HCT116 (cell line): ENCODE measurements at regions not wholly inside any gene's neighbourhood (a gene's known extent, or its start where the extent isn't known, plus 50 kb on each side); places are given as distances from the start of the nearest gene placed in this dataset.

ENCODE experiments used
- ATAC-seq: fragments of 200-7000 bp; cut with Tn5 transposase; 2 replicates; pipeline ENCODE4 v1.9.1; 2020; ENCODE audit warnings: mild to moderate bottlenecking, moderate library complexity
- BruUV-seq: library from RNA; stranded (reverse); fragments of 400-500 nt; replicated peaks from 2 replicates; lab custom pipeline; 2021; lab: Mats Ljungman, UMichigan
- CTCF ChIA-PET: fragments of 300-600 bp; sonication (Branson Sonifier 250); formaldehyde crosslinking; loops from one replicate; lab custom pipeline; 2021; ENCODE audit warnings: antibody characterized with exemption; lab: Charles Lee
- POLR2A ChIA-PET: fragments of 300-600, 350-600 bp; sonication (Branson Sonifier 250); formaldehyde crosslinking; loops from one replicate; lab custom pipeline; 2021; ENCODE audit warnings: antibody characterized with exemption; lab: Charles Lee
- RAD21 ChIA-PET, 2 experiments: fragments of 300-600 bp; sonication (Branson Sonifier 250); formaldehyde crosslinking; loops; one replicate each; lab custom pipeline; 2023; ENCODE audit warnings: low total read pairs in 2 of 2; ENCODE audit not compliant: uncharacterized antibody in 2 of 2, unreplicated experiment in 2 of 2, low non-redundant PET in 1 of 2; lab: Charles Lee
- DNase-seq: peaks from one replicate; pipeline ENCODE4 v3.0.0-alpha.2; 2010; ENCODE audit warnings: low read depth, low spot score
- H2AFZ ChIP-seq: fragments of 200-600 bp; shearing (Covaris generic), sonication (generic); 2 replicates; pipeline ENCODE4 v1.6.1; 2017; ENCODE audit warnings: low read depth, mixed run types, mixed read lengths, antibody characterized with exemption, low read length; ENCODE audit not compliant: poor library complexity, severe bottlenecking
- H3K27ac ChIP-seq: 2 replicates; pipeline ENCODE4 v1.5.1; 2012; ENCODE audit warnings: low read depth, low read length
- H3K27me3 ChIP-seq: fragments of 200-600 bp; sonication (generic); 2 replicates; pipeline ENCODE4 v1.6.1; 2016; ENCODE audit warnings: mixed run types, low read length, mixed read lengths; ENCODE audit not compliant: insufficient read depth
- H3K36me3 ChIP-seq, 2 experiments: fragments of 200-500 bp in 1 of 2; fragments of 200-600 bp in 1 of 2; sonication (Bioruptor generic) in 1 of 2; sonication (generic) in 1 of 2; 2 replicates each; pipeline versions ENCODE4 v1.5.1 to v1.6.1; 2014 to 2016; ENCODE audit warnings: low read length in 2 of 2, inconsistent platforms in 1 of 2, mixed read lengths in 1 of 2, mixed run types in 1 of 2; ENCODE audit not compliant: insufficient read depth in 2 of 2, control insufficient read depth in 1 of 2
- H3K4me1 ChIP-seq, 2 experiments: fragments of 200-600 bp in 1 of 2; sonication (generic) in 1 of 2; 2 replicates each; pipeline versions ENCODE4 v1.5.1 to v1.6.1; 2012 to 2017; ENCODE audit warnings: low read length in 2 of 2, inconsistent platforms in 1 of 2, mild to moderate bottlenecking in 1 of 2, mixed read lengths in 1 of 2, mixed run types in 1 of 2, moderate library complexity in 1 of 2; ENCODE audit not compliant: insufficient read depth in 2 of 2, control insufficient read depth in 1 of 2
- H3K4me2 ChIP-seq: fragments of 200-600 bp; sonication (generic); 2 replicates; pipeline ENCODE4 v1.6.1; 2017; ENCODE audit warnings: mixed run types, low read length, mixed read lengths
- H3K4me3 ChIP-seq, 2 experiments: fragments of 200-600 bp in 1 of 2; sonication (generic) in 1 of 2; replicated peaks in 1 of 2; 2 replicates each; pipeline ENCODE4 v1.5.1; 2011 to 2016; ENCODE audit warnings: low read length in 2 of 2, control low read depth in 1 of 2, low read depth in 1 of 2, mild to moderate bottlenecking in 1 of 2, mixed read lengths in 1 of 2, mixed run types in 1 of 2
- H3K79me2 ChIP-seq: fragments of 200-600 bp; sonication (generic); 2 replicates; pipeline ENCODE4 v1.6.1; 2017; ENCODE audit warnings: mild to moderate bottlenecking, mixed run types, low read length, moderate library complexity, mixed read lengths; ENCODE audit not compliant: insufficient read depth
- H3K9ac ChIP-seq: fragments of 200-600 bp; sonication (generic); 2 replicates; pipeline ENCODE4 v1.6.1; 2016; ENCODE audit warnings: low read length, mixed read lengths
- H3K9me2 ChIP-seq: fragments of 200-600 bp; sonication (generic), shearing (Covaris generic); 2 replicates; pipeline ENCODE4 v1.6.1; 2017; ENCODE audit warnings: mixed run types, mild to moderate bottlenecking, moderate library complexity; ENCODE audit not compliant: insufficient read depth
- H3K9me3 ChIP-seq, 2 experiments: fragments of 200-500 bp in 1 of 2; fragments of 200-600 bp in 1 of 2; sonication (Bioruptor generic) in 1 of 2; sonication (generic) in 1 of 2; 2 replicates each; pipeline ENCODE4 v1.6.1; 2014 to 2017; ENCODE audit warnings: low read length in 2 of 2, mixed read lengths in 2 of 2, inconsistent platforms in 1 of 2, low read depth in 1 of 2, mild to moderate bottlenecking in 1 of 2, mixed run types in 1 of 2, moderate library complexity in 1 of 2; ENCODE audit not compliant: control insufficient read depth in 1 of 2, insufficient read depth in 1 of 2
- H4K20me1 ChIP-seq: fragments of 200-600 bp; sonication (generic), shearing (Covaris generic); 2 replicates; pipeline ENCODE4 v1.6.1; 2017; ENCODE audit warnings: mixed run types, mild to moderate bottlenecking, moderate library complexity; ENCODE audit not compliant: insufficient read depth
- CTCF ChIP-seq, 3 experiments: fragments of 200-600 bp in 1 of 3; sonication (generic) in 1 of 3; IDR thresholded peaks in 2 of 3; conservative IDR thresholded peaks in 1 of 3; 2 replicates each; pipeline ENCODE4 v1.5.1; 2012 to 2017; ENCODE audit warnings: low read depth in 2 of 3, low read length in 2 of 3, antibody characterized with exemption in 1 of 3, borderline replicate concordance in 1 of 3, control low read depth in 1 of 3, mild to moderate bottlenecking in 1 of 3, mixed read lengths in 1 of 3, mixed run types in 1 of 3, moderate library complexity in 1 of 3; ENCODE audit not compliant: insufficient read depth in 1 of 3
- ELF1 ChIP-seq: IDR thresholded peaks from 2 replicates; pipeline ENCODE4 v1.6.1; 2012; ENCODE audit warnings: low read depth, borderline replicate concordance
- EZH2 ChIP-seq: fragments of 200-600 bp; sonication (generic); IDR thresholded peaks from 2 replicates; pipeline ENCODE4 v1.6.1; 2017; ENCODE audit warnings: antibody characterized with exemption, mixed run types
- EZH2phosphoT487 ChIP-seq: fragments of 200-600 bp; IDR thresholded peaks from 2 replicates; pipeline ENCODE4 v1.6.1; 2018; ENCODE audit warnings: antibody characterized with exemption, borderline replicate concordance
- FOSL1 ChIP-seq: IDR thresholded peaks from 2 replicates; pipeline ENCODE4 v1.6.1; 2012; ENCODE audit warnings: low read depth
- JUND ChIP-seq: IDR thresholded peaks from 2 replicates; pipeline ENCODE4 v1.6.1; 2012
- POLR2A ChIP-seq: IDR thresholded peaks from 2 replicates; pipeline ENCODE4 v1.7.0; 2011; ENCODE audit warnings: borderline replicate concordance; ENCODE audit not compliant: insufficient read depth, insufficient read length; ENCODE audit errors: extremely low read depth
- SIN3A ChIP-seq: IDR thresholded peaks from 2 replicates; pipeline ENCODE4 v1.6.1; 2012; ENCODE audit warnings: low read depth
- SP1 ChIP-seq: IDR thresholded peaks from 2 replicates; pipeline ENCODE4 v1.6.1; 2012; ENCODE audit warnings: low read depth
- TCF7L2 ChIP-seq: IDR thresholded peaks from 2 replicates; pipeline ENCODE4 v1.7.0; 2011; ENCODE audit warnings: borderline replicate concordance, inconsistent platforms; ENCODE audit not compliant: insufficient read depth, insufficient read length; ENCODE audit errors: extremely low read depth
- ZNF274 ChIP-seq: fragments of 200-500 bp; sonication (Bioruptor generic); IDR thresholded peaks from 2 replicates; pipeline ENCODE4 v1.6.1; 2014; ENCODE audit warnings: mild to moderate bottlenecking, low read depth, low read length, inconsistent platforms
- intact Hi-C: fragments of 100-400 bp; cut with micrococcal nuclease; formaldehyde crosslinking; loops from 2 replicates; pipeline ENCODE4 v1.10.0; 2022
- TF ChIP-seq, protein P1 (sequence below): IDR thresholded peaks from 2 replicates; pipeline ENCODE4 v1.6.1; 2012; ENCODE audit warnings: low read depth
- TF ChIP-seq, protein P2 (sequence below): IDR thresholded peaks from 2 replicates; pipeline ENCODE4 v1.6.1; 2012

DNA sequence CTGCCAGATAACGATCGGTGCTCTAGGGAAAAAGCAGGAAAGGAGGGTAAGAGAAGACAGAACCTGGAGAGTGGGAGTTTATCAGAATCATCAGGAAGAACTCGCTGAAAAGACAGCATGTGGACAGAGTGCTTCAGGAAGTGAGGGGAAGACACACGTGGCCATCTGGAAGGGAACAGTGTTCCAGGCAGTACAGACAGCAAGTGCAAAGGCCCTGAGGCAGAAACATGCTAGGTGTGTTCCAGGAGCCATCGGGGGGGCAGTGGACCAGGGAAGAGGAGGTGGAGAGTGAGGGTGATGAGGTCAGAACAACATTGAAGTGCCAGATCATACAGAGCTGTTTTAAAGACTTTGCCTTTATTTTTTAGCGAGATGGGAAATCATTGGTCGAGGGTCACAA, 354.3 kb upstream of the CNR1 start:
- Histone ChIP-seq H3K9me2 (no peaks in the 10 kb centered on the region), H3K4me3 (no peak overlapping the region), H3K27ac (no peak overlapping the region), H3K4me2 (no peak overlapping the region), H3K9me3 (no peaks in the 10 kb centered on the region), H4K20me1 (no peaks in the 10 kb centered on the region), H3K27me3 (peaks cover 17% of the 10 kb centered on the region; the same call in 1 of the 2 replicates), H3K9ac (no peak overlapping the region), H3K36me3 (no peaks in the 10 kb centered on the region), H2AFZ (no peak overlapping the region), H3K79me2 (no peaks in the 10 kb centered on the region), H3K4me1 (no peaks in the 10 kb centered on the region)
- DNase-seq, result no peak
- no TSS peak for BruUV-seq
- intact Hi-C loops, result no loop called here
- ChIA-PET POLR2A (no interaction called here), CTCF (no interaction called here), RAD21 (no interaction called here)
- TF ChIP-seq POLR2A (no peak), ELF1 (no peak), EZH2 (no peak), SP1 (no peak), ZNF274 (no peak), JUND (no peak), TCF7L2 (no peak), CTCF (IDR thresholded peaks at IDR 0.05 in 2 of 3, conservative IDR thresholded peaks at IDR 0.05 in 1 of 3; ENCODE audit: borderline replicate concordance in 1 of 3, insufficient read depth in 1 of 3, low read depth in 2 of 3, low read length in 2 of 3) (no peak), EZH2phosphoT487 (no peak), SIN3A (no peak), FOSL1 (no peak)
- TF ChIP-seq, protein P1, sequence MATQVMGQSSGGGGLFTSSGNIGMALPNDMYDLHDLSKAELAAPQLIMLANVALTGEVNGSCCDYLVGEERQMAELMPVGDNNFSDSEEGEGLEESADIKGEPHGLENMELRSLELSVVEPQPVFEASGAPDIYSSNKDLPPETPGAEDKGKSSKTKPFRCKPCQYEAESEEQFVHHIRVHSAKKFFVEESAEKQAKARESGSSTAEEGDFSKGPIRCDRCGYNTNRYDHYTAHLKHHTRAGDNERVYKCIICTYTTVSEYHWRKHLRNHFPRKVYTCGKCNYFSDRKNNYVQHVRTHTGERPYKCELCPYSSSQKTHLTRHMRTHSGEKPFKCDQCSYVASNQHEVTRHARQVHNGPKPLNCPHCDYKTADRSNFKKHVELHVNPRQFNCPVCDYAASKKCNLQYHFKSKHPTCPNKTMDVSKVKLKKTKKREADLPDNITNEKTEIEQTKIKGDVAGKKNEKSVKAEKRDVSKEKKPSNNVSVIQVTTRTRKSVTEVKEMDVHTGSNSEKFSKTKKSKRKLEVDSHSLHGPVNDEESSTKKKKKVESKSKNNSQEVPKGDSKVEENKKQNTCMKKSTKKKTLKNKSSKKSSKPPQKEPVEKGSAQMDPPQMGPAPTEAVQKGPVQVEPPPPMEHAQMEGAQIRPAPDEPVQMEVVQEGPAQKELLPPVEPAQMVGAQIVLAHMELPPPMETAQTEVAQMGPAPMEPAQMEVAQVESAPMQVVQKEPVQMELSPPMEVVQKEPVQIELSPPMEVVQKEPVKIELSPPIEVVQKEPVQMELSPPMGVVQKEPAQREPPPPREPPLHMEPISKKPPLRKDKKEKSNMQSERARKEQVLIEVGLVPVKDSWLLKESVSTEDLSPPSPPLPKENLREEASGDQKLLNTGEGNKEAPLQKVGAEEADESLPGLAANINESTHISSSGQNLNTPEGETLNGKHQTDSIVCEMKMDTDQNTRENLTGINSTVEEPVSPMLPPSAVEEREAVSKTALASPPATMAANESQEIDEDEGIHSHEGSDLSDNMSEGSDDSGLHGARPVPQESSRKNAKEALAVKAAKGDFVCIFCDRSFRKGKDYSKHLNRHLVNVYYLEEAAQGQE, result no peak
- TF ChIP-seq, protein P2, sequence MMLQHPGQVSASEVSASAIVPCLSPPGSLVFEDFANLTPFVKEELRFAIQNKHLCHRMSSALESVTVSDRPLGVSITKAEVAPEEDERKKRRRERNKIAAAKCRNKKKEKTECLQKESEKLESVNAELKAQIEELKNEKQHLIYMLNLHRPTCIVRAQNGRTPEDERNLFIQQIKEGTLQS, result no peak
- ATAC-seq, result no peak
